ENCODE measurements at regions not wholly inside any gene's neighbourhood (a gene's known extent, or its start where the extent isn't known, plus 50 kb on each side); places are given as distances from the start of the nearest gene placed in this dataset.

GRCh38 chr3:182083112-182083511, 371.4 kb downstream of the SOX2 start:
- no peak for DNase-seq

- DNase-seq: no peak
Observed at GRCh38 chr3:182092662-182093262, 381.0 kb downstream of the SOX2 start.

- no peak for DNase-seq
Observed at GRCh38 chr3:182094321-182094720, 382.6 kb downstream of the SOX2 start.

GRCh38 chr3:182104881-182105280, 393.2 kb downstream of the SOX2 start:
- DNase-seq: no peak

- no peak for DNase-seq
Observed at GRCh38 chr3:182105875-182106274, 394.1 kb downstream of the SOX2 start.

GRCh38 chr3:182108371-182108770, 396.6 kb downstream of the SOX2 start:
- DNase-seq: no peak

GRCh38 chr3:182111967-182112366, 400.2 kb downstream of the SOX2 start:
- DNase-seq: no peak

- DNase-seq: no peak
Observed at GRCh38 chr3:182115328-182116015, 403.7 kb downstream of the SOX2 start.

GRCh38 chr3:182116386-182116785, 404.7 kb downstream of the SOX2 start:
- DNase-seq: no peak

- no peak for DNase-seq
Observed at GRCh38 chr3:182117131-182117530, 405.4 kb downstream of the SOX2 start.

GRCh38 chr3:182117583-182117982, 405.9 kb downstream of the SOX2 start:
- no peak for DNase-seq

- no peak for DNase-seq
Observed at GRCh38 chr3:182118066-182118465, 406.3 kb downstream of the SOX2 start.

- no peak for DNase-seq
Observed at GRCh38 chr3:182121401-182121800, 409.7 kb downstream of the SOX2 start.

- no peak for DNase-seq
Observed at GRCh38 chr3:182122779-182123178, 411.1 kb downstream of the SOX2 start.

- no peak for DNase-seq
Observed at GRCh38 chr3:182124187-182124586, 412.5 kb downstream of the SOX2 start.

- DNase-seq: no peak
Observed at GRCh38 chr3:182124716-182125115, 413.0 kb downstream of the SOX2 start.

- no peak for DNase-seq
Observed at GRCh38 chr3:182129740-182130139, 418.0 kb downstream of the SOX2 start.

GRCh38 chr3:182133752-182134151, 422.0 kb downstream of the SOX2 start:
- no peak for DNase-seq

GRCh38 chr3:182135056-182135455, 423.3 kb downstream of the SOX2 start:
- no peak for DNase-seq

- no peak for DNase-seq
Observed at GRCh38 chr3:182136008-182136910, 424.5 kb downstream of the SOX2 start.

GRCh38 chr3:182138393-182138792, 426.7 kb downstream of the SOX2 start:
- DNase-seq: no peak

GRCh38 chr3:182139627-182140357, 428.1 kb downstream of the SOX2 start:
- no peak for DNase-seq

- no peak for DNase-seq
Observed at GRCh38 chr3:182142928-182143327, 431.2 kb downstream of the SOX2 start.

Data from DMS79 treated with DMSO at 0.1 percent for 48 hours (cell line).